ENCODE measurements at regions not wholly inside any gene's neighbourhood (a gene's known extent, or its start where the extent isn't known, plus 50 kb on each side); places are given as distances from the start of the nearest gene placed in this dataset.

DNA sequence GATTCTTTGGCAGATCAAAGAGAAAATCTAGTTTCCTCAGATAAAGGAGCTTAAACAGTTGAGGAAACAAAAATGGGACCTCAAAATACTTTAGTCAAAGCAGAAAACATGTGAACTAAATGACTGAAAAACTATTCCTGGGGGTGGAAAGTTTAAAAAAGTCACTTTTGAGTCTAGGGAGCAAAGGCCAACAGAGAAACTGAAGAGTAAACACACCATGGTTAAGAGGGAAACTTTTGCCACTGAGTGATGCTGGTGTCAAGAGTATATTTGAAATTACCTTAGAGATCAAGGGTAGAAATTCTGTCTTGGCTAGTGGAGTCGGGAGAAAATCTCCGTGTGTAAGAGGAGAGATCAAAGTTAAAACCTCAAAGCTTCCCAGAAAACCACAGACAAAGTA, 501.2 kb upstream of the ADGRL4 start (continued):
- TF ChIP-seq MXI1 (conservative IDR thresholded peaks at IDR 0.05; ENCODE audit: poor library complexity, severe bottlenecking), result no peak

DNA sequence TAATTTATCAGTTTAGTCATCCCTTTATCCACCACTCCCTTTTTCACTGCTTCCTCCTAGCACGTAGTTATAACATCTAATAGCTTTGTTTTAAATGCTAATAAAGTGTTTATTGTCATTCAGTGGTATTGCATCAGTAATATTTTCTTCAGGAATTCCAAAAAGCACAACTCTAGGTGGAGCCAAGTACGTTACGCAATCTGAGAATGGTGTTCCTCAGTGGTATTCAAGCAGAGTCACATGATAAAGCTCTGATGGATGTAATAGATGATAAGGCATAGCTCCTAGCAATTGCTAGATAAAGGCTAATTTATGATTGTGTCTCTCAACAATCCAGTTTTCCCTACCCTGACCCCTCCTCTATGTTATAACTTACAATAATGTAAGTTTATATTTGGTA, 494.6 kb upstream of the ADGRL4 start:
- Histone ChIP-seq H3K36me3 (ENCODE audit: insufficient read depth, low read length) (no peaks in the 10 kb centered on the region), H3K4me2 (ENCODE audit: low read length) (no peak overlapping the region), H3K9me3 (ENCODE audit: low read length) (no peaks in the 10 kb centered on the region), H3K27me3 (ENCODE audit: insufficient read depth, low read depth, low read length) (no peaks in the 10 kb centered on the region), H3K27ac (ENCODE audit: low read length) (no peak overlapping the region), H3K4me3 (ENCODE audit: low read length) (no peak overlapping the region), H2AFZ (ENCODE audit: low read depth, low read length) (no peak overlapping the region), H4K20me1 (ENCODE audit: insufficient read depth) (no peaks in the 10 kb centered on the region), H3F3A (ENCODE audit: insufficient read depth, low read length, poor library complexity, severe bottlenecking) (no peaks in the 10 kb centered on the region), H3K79me2 (replicated peaks; ENCODE audit: insufficient read depth, low read length) (no peaks in the 10 kb centered on the region), H3K9ac (ENCODE audit: low read length) (no peak overlapping the region), H3K9me2 (ENCODE audit: insufficient read depth, low read length) (no peaks in the 10 kb centered on the region)
- TF ChIP-seq, protein P1, sequence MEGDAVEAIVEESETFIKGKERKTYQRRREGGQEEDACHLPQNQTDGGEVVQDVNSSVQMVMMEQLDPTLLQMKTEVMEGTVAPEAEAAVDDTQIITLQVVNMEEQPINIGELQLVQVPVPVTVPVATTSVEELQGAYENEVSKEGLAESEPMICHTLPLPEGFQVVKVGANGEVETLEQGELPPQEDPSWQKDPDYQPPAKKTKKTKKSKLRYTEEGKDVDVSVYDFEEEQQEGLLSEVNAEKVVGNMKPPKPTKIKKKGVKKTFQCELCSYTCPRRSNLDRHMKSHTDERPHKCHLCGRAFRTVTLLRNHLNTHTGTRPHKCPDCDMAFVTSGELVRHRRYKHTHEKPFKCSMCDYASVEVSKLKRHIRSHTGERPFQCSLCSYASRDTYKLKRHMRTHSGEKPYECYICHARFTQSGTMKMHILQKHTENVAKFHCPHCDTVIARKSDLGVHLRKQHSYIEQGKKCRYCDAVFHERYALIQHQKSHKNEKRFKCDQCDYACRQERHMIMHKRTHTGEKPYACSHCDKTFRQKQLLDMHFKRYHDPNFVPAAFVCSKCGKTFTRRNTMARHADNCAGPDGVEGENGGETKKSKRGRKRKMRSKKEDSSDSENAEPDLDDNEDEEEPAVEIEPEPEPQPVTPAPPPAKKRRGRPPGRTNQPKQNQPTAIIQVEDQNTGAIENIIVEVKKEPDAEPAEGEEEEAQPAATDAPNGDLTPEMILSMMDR (IDR thresholded peaks at IDR 0.05; ENCODE audit: poor library complexity, severe bottlenecking), result no peak
- TF ChIP-seq MXI1 (conservative IDR thresholded peaks at IDR 0.05; ENCODE audit: poor library complexity, severe bottlenecking), result no peak

DNA sequence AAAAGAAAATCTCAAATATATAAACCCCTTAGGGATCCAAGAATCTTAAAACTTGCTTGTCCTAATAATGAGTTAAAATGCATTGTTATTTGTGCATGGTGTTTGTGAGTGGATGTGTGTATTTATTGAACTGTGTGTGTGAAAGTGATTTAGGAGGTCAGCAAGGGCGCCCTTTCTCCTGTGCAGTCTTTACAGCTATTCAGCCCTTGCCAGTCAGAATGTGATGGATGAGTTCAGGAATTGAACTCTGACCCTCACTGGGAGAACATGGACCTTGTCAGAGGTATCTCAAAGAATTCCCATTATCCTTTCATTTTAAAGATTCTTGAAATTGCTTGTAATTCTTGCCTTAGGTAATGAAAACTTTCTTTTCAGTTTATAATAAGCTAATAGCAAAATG, 493.0 kb upstream of the ADGRL4 start:
- TF ChIP-seq SMC3 (conservative IDR thresholded peaks at IDR 0.05; ENCODE audit: poor library complexity) (no peak), TAF1 (IDR thresholded peaks at IDR 0.05; ENCODE audit: low read depth) (no peak), EZH2 (IDR thresholded peaks at IDR 0.05; ENCODE audit: borderline replicate concordance, insufficient read depth, low read length, poor library complexity, severe bottlenecking) (no peak)
- TF ChIP-seq, protein P2, sequence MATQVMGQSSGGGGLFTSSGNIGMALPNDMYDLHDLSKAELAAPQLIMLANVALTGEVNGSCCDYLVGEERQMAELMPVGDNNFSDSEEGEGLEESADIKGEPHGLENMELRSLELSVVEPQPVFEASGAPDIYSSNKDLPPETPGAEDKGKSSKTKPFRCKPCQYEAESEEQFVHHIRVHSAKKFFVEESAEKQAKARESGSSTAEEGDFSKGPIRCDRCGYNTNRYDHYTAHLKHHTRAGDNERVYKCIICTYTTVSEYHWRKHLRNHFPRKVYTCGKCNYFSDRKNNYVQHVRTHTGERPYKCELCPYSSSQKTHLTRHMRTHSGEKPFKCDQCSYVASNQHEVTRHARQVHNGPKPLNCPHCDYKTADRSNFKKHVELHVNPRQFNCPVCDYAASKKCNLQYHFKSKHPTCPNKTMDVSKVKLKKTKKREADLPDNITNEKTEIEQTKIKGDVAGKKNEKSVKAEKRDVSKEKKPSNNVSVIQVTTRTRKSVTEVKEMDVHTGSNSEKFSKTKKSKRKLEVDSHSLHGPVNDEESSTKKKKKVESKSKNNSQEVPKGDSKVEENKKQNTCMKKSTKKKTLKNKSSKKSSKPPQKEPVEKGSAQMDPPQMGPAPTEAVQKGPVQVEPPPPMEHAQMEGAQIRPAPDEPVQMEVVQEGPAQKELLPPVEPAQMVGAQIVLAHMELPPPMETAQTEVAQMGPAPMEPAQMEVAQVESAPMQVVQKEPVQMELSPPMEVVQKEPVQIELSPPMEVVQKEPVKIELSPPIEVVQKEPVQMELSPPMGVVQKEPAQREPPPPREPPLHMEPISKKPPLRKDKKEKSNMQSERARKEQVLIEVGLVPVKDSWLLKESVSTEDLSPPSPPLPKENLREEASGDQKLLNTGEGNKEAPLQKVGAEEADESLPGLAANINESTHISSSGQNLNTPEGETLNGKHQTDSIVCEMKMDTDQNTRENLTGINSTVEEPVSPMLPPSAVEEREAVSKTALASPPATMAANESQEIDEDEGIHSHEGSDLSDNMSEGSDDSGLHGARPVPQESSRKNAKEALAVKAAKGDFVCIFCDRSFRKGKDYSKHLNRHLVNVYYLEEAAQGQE (IDR thresholded peaks at IDR 0.05; ENCODE audit: borderline replicate concordance), result no peak
- Histone ChIP-seq H3K4me2 (ENCODE audit: low read length) (no peak overlapping the region), H3K79me2 (replicated peaks; ENCODE audit: insufficient read depth, low read length) (no peaks in the 10 kb centered on the region), H3K4me3 (ENCODE audit: low read length) (no peak overlapping the region), H3K9me3 (ENCODE audit: low read length) (no peaks in the 10 kb centered on the region), H3K36me3 (ENCODE audit: insufficient read depth, low read length) (no peaks in the 10 kb centered on the region), H3K9me2 (ENCODE audit: insufficient read depth, low read length) (no peaks in the 10 kb centered on the region), H4K20me1 (ENCODE audit: insufficient read depth) (no peaks in the 10 kb centered on the region), H3F3A (ENCODE audit: insufficient read depth, low read length, poor library complexity, severe bottlenecking) (no peaks in the 10 kb centered on the region), H3K27me3 (ENCODE audit: insufficient read depth, low read depth, low read length) (no peaks in the 10 kb centered on the region), H3K9ac (ENCODE audit: low read length) (no peak overlapping the region), H3K27ac (ENCODE audit: low read length) (no peak overlapping the region), H2AFZ (ENCODE audit: low read depth, low read length) (no peak overlapping the region)

DNA sequence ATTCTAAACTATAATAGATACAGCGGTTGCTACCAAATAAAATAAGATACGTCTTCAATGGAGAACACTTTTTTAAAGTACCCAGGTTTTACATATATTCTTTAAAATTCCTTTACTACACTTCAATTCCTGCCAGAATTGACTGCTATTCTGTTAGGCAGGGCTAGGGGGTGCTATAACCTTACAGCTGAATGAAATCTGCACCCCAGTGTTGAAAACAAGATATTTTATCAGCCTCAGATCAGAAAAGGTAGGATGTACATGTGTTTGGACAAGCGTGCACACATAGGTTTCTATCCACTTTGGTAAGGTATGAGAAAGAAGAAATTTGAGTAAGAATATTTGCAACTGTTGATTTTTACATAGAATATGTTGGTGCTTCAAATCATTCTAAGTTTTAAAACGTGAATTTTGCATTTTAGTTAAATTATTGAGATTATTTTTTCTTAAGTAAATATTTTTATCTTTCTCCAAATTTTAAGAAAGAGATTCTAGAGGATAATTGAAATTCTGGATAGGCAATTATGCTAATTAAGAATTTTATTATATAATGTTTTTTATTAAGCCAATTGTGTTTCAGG, 490.8 kb upstream of the ADGRL4 start:
- H3K9me3 ChIP-seq (ENCODE audit: low read length), result no peaks in the 10 kb centered on the region
- no peaks in the 10 kb centered on the region for H3F3A ChIP-seq (ENCODE audit: insufficient read depth, low read length, poor library complexity, severe bottlenecking)
- H2AFZ ChIP-seq (ENCODE audit: low read depth, low read length), result no peak overlapping the region
- no peaks in the 10 kb centered on the region for H3K9me2 ChIP-seq (ENCODE audit: insufficient read depth, low read length)
- no peak overlapping the region for H3K9ac ChIP-seq (ENCODE audit: low read length)
- H4K20me1 ChIP-seq (ENCODE audit: insufficient read depth), result no peaks in the 10 kb centered on the region
- no peaks in the 10 kb centered on the region for H3K36me3 ChIP-seq (ENCODE audit: insufficient read depth, low read length)
- H3K4me2 ChIP-seq (ENCODE audit: low read length), result no peak overlapping the region
- no peak overlapping the region for H3K27ac ChIP-seq (ENCODE audit: low read length)
- no peak overlapping the region for H3K4me3 ChIP-seq (ENCODE audit: low read length)
- no peaks in the 10 kb centered on the region for H3K27me3 ChIP-seq (ENCODE audit: insufficient read depth, low read depth, low read length)
- H3K79me2 ChIP-seq (replicated peaks; ENCODE audit: insufficient read depth, low read length), result no peaks in the 10 kb centered on the region
- TF ChIP-seq MXI1 (conservative IDR thresholded peaks at IDR 0.05; ENCODE audit: poor library complexity, severe bottlenecking) (no peak), RAD21 (conservative IDR thresholded peaks at IDR 0.05) (peak; percentile 89), SMC3 (conservative IDR thresholded peaks at IDR 0.05; ENCODE audit: poor library complexity) (peak; percentile 78), POLR2AphosphoS5 (IDR thresholded peaks at IDR 0.05) (no peak)
- TF ChIP-seq, protein P1 (IDR thresholded peaks at IDR 0.05; ENCODE audit: poor library complexity, severe bottlenecking), result peak; percentile 87

All from neural cell (in vitro differentiated cells).